ENCODE measurements at regions not wholly inside any gene's neighbourhood (a gene's known extent, or its start where the extent isn't known, plus 50 kb on each side); places are given as distances from the start of the nearest gene placed in this dataset.

- 42% methylated on average over 2 of the region's 2 CpGs for WGBS (ENCODE audit: insufficient coverage, low coverage, low lambda C conversion rate, missing lambda C conversion rate)
- ATAC-seq (no peak), DNase-seq (no peak)
- no peaks in the 10 kb centered on the region for H3K27me3 ChIP-seq
- H3K36me3 ChIP-seq, result no peaks in the 10 kb centered on the region
- intact Hi-C loops (cut with DNase I), result no loop called here
- H3K27ac ChIP-seq, result no peak overlapping the region
- TF ChIP-seq POLR2A (IDR thresholded peaks at IDR 0.05) (no peak), CTCF (IDR thresholded peaks at IDR 0.05) (no peak)
- H3K4me3 ChIP-seq, result no peak overlapping the region
- no peaks in the 10 kb centered on the region for H3K9me3 ChIP-seq
- H3K4me1 ChIP-seq, result no peaks in the 10 kb centered on the region
These were observed 252.6 kb upstream of the PRKD1 start for GRCh38 chr14:30180219-30180618.

GRCh38 chr14:30185832-30186231 lies 258.2 kb upstream of the PRKD1 start:
- intact Hi-C loops (cut with DNase I), result no loop called here
- Histone ChIP-seq H3K27ac (no peak overlapping the region), H3K4me1 (no peaks in the 10 kb centered on the region), H3K27me3 (no peaks in the 10 kb centered on the region), H3K9me3 (no peaks in the 10 kb centered on the region), H3K4me3 (no peak overlapping the region), H3K36me3 (no peaks in the 10 kb centered on the region)
- no peak for TF ChIP-seq POLR2A (IDR thresholded peaks at IDR 0.05)
- no peak for TF ChIP-seq CTCF (IDR thresholded peaks at IDR 0.05)
- no peak for DNase-seq
- no peak for ATAC-seq

GRCh38 chr14:30191639-30192279 lies 264.1 kb upstream of the PRKD1 start:
- H3K4me1 ChIP-seq, result no peaks in the 10 kb centered on the region
- H3K4me3 ChIP-seq, result no peak overlapping the region
- 39% methylated on average over 2 of the region's 2 CpGs for WGBS (ENCODE audit: insufficient coverage, low coverage, low lambda C conversion rate, missing lambda C conversion rate)
- H3K27ac ChIP-seq, result no peak overlapping the region
- no peak for ATAC-seq
- no peaks in the 10 kb centered on the region for H3K27me3 ChIP-seq
- H3K36me3 ChIP-seq, result no peaks in the 10 kb centered on the region
- no peaks in the 10 kb centered on the region for H3K9me3 ChIP-seq
- no peak for DNase-seq
- TF ChIP-seq POLR2A (IDR thresholded peaks at IDR 0.05) (no peak), CTCF (IDR thresholded peaks at IDR 0.05) (no peak)
- intact Hi-C loops (cut with DNase I), result no loop called here

GRCh38 chr14:30193101-30193500 lies 265.5 kb upstream of the PRKD1 start:
- no peak for TF ChIP-seq CTCF (IDR thresholded peaks at IDR 0.05)
- TF ChIP-seq POLR2A (IDR thresholded peaks at IDR 0.05), result no peak
- H3K4me1 ChIP-seq, result no peaks in the 10 kb centered on the region
- no peaks in the 10 kb centered on the region for H3K36me3 ChIP-seq
- no peaks in the 10 kb centered on the region for H3K27me3 ChIP-seq
- DNase-seq (no peak), ATAC-seq (no peak)
- intact Hi-C loops (cut with DNase I), result no loop called here
- WGBS (ENCODE audit: insufficient coverage, low coverage, low lambda C conversion rate, missing lambda C conversion rate), result 61% methylated on average over 4 of the region's 4 CpGs
- no peak overlapping the region for H3K27ac ChIP-seq
- no peak overlapping the region for H3K4me3 ChIP-seq
- no peaks in the 10 kb centered on the region for H3K9me3 ChIP-seq
